ENCODE measurements at regions not wholly inside any gene's neighbourhood (a gene's known extent, or its start where the extent isn't known, plus 50 kb on each side); places are given as distances from the start of the nearest gene placed in this dataset.
A peak's percentile ranks its signal among the peaks of the same experiment; 100 is the strongest.
"Not testable (repeated sequence)": the region's sequence is repeated elsewhere in the genome, so short reads cannot be mapped to it uniquely, and the experiment has no call there.

GRCh38 chr3:191030491-191030890, 168.0 kb upstream of the GMNC start:
- in situ Hi-C loops (cut with MboI; ENCODE audit: low pct_unique_long_range_greater_than_20kb, low sequenced_read_pairs, unreplicated experiment) = no loop called here
- TF ChIP-seq, protein P1, sequence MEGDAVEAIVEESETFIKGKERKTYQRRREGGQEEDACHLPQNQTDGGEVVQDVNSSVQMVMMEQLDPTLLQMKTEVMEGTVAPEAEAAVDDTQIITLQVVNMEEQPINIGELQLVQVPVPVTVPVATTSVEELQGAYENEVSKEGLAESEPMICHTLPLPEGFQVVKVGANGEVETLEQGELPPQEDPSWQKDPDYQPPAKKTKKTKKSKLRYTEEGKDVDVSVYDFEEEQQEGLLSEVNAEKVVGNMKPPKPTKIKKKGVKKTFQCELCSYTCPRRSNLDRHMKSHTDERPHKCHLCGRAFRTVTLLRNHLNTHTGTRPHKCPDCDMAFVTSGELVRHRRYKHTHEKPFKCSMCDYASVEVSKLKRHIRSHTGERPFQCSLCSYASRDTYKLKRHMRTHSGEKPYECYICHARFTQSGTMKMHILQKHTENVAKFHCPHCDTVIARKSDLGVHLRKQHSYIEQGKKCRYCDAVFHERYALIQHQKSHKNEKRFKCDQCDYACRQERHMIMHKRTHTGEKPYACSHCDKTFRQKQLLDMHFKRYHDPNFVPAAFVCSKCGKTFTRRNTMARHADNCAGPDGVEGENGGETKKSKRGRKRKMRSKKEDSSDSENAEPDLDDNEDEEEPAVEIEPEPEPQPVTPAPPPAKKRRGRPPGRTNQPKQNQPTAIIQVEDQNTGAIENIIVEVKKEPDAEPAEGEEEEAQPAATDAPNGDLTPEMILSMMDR (IDR thresholded peaks at IDR 0.05; ENCODE audit: extremely low read depth, insufficient read depth, missing control alignments) = no peak
- no peak for DNase-seq (ENCODE audit: low spot score)

DNA sequence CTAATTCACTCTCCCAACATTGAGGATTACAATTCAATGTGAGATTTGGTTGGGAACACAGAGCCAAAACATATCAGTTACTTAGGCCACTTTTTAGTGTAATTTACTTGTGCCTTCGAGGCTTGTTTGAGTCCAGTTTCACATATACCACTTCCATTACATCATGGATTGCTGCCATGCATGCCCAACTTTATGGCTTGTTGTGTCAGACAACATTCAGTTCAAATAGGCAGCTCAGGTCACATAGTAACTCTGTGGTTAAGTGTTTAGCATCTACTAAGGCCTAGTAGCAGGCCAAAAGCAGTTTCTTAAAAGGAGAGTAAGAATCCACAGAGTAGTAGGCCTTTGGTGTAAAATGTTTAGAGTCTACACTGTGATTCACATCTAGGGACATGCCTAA, 164.3 kb upstream of the GMNC start:
- TF ChIP-seq, protein P1 (IDR thresholded peaks at IDR 0.05; ENCODE audit: extremely low read depth, insufficient read depth, missing control alignments) = no peak
- DNase-seq (ENCODE audit: low spot score) = no peak
- in situ Hi-C loops (cut with MboI; ENCODE audit: low pct_unique_long_range_greater_than_20kb, low sequenced_read_pairs, unreplicated experiment) = no loop called here

DNA sequence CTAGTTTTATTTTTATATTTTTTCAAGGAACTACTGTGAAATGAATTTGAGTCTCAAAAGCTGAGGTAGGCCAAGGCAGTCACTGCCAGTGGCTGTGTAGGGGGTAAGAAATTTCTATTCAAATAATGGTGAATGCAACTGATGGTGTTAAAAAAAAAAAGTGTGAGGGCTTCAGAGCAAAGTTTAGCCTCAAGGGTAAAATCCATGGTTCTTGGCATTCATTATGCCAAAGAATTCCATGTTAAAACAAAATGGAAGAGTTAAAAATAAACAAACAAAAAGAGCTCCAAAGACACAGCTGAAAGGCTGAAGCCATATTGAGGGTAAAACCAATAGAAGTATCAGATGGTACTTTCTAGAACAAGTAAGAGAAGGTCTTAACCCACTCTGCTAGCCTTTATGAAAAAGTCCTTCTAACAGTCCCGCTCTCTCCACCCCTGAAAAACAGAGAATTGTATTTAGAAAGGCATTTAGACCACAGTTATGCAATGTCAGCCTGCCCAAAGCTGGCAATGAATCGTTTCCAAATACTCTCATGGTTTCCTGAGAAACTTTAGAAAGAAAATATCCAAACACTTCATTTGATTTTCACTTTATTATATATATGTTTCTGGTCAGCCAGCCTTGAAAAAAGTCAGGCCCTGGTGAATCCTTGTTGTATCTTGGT, 158.4 kb upstream of the GMNC start:
- TF ChIP-seq, protein P1 (IDR thresholded peaks at IDR 0.05; ENCODE audit: extremely low read depth, insufficient read depth, missing control alignments) = no peak
- in situ Hi-C loops (cut with MboI; ENCODE audit: low pct_unique_long_range_greater_than_20kb, low sequenced_read_pairs, unreplicated experiment) = no loop called here
- no peak for DNase-seq (ENCODE audit: low spot score)

DNA sequence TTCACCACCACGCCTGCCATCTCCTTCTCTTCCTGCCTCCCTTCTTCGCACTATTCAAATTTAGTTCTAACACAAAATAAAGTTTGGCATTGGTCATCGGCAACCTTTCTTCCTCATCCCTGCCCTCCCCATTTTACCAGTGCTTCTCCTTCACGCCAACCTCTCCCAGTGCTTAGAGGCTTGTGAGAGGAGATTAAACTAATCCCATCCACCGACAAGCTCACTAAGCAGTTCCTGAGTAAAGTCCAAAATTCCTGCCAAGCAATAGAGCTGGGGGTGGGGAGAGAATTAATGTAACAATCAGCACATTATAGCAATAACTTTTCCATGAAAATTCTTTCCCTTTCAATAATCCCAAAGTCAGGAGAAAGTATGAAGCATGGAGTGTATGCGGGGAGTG, 157.4 kb upstream of the GMNC start:
- DNase-seq (ENCODE audit: low spot score) = no peak
- in situ Hi-C loops (cut with MboI; ENCODE audit: low pct_unique_long_range_greater_than_20kb, low sequenced_read_pairs, unreplicated experiment) = no loop called here
- TF ChIP-seq, protein P1 (IDR thresholded peaks at IDR 0.05; ENCODE audit: extremely low read depth, insufficient read depth, missing control alignments) = no peak

DNA sequence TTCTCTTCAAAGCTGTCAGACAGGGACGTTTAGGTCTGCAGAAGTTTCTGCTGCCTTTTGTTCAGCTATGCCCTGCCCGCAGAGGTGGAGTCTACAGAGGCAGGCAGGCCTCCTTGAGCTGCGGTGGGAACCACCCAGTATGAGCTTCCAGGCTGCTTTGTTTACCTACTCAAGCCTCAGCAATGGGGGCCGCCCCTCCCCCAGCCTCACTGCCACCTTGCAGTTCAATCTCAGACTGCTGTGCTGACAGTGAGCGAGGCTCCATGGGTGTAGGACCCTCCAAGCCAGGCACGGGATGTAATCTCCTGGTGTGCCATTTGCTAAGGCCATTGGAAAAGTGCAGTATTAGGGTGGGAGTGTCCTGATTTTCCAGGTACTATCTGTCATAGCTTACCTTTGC, 153.5 kb upstream of the GMNC start:
- DNase-seq (ENCODE audit: low spot score); in situ Hi-C loops (cut with MboI; ENCODE audit: low pct_unique_long_range_greater_than_20kb, low sequenced_read_pairs, unreplicated experiment): not testable (repeated sequence)

GRCh38 chr3:191008074-191008473, 145.6 kb upstream of the GMNC start:
- TF ChIP-seq, protein P1 (IDR thresholded peaks at IDR 0.05; ENCODE audit: extremely low read depth, insufficient read depth, missing control alignments) = no peak
- in situ Hi-C loops (cut with MboI; ENCODE audit: low pct_unique_long_range_greater_than_20kb, low sequenced_read_pairs, unreplicated experiment) = no loop called here

GRCh38 chr3:191005790-191006189, 143.3 kb upstream of the GMNC start:
- in situ Hi-C loops (cut with MboI; ENCODE audit: low pct_unique_long_range_greater_than_20kb, low sequenced_read_pairs, unreplicated experiment) = no loop called here
- DNase-seq (ENCODE audit: low spot score) = peak; percentile 4
- TF ChIP-seq, protein P1 (IDR thresholded peaks at IDR 0.05; ENCODE audit: extremely low read depth, insufficient read depth, missing control alignments) = no peak

More at GRCh38 chr3:191008074-191008473, 145.6 kb upstream of the GMNC start:
- no peak for DNase-seq (ENCODE audit: low spot score)
